ENCODE measurements at regions not wholly inside any gene's neighbourhood (a gene's known extent, or its start where the extent isn't known, plus 50 kb on each side); places are given as distances from the start of the nearest gene placed in this dataset.

DNA sequence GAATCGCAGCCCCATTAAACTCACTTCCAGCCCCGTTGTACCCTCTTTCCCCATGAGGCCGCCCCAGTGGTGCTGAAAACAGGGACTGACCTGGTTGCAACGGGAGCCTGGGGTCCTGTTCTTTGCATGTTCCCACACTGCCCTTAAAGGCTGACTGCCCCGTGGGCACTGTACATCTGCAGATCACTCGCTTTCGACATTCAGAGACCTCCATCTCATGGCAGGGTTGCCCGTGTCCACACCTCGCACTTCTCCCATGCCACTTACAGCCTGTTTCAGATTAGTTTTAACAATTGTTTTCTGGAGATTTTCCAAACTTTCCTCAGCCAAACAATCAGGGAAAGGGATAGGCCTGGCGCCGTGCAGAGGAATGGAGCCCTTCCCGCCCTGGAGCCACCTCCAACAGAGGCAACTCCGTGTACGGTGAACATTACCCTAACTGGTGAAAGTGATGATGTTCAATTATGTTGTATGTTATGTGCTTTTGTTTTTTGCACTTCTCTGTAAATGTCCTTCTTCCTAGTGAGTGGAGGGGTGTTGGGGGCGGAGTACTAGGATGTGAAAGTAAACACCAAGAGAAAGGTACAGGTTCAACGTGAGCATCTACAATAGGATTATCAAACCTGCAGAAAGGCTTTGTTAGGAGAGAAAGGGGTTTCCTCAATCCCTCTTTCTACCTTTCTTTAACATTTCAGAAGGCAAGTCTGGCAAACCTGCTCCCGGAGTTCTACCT, 262.8 kb downstream of the FOXO1 start:
- TF ChIP-seq, protein P1, sequence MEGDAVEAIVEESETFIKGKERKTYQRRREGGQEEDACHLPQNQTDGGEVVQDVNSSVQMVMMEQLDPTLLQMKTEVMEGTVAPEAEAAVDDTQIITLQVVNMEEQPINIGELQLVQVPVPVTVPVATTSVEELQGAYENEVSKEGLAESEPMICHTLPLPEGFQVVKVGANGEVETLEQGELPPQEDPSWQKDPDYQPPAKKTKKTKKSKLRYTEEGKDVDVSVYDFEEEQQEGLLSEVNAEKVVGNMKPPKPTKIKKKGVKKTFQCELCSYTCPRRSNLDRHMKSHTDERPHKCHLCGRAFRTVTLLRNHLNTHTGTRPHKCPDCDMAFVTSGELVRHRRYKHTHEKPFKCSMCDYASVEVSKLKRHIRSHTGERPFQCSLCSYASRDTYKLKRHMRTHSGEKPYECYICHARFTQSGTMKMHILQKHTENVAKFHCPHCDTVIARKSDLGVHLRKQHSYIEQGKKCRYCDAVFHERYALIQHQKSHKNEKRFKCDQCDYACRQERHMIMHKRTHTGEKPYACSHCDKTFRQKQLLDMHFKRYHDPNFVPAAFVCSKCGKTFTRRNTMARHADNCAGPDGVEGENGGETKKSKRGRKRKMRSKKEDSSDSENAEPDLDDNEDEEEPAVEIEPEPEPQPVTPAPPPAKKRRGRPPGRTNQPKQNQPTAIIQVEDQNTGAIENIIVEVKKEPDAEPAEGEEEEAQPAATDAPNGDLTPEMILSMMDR (IDR thresholded peaks at IDR 0.05; ENCODE audit: low read depth, low read length), result no peak
- no peak for DNase-seq (ENCODE audit: extremely low read depth, low read depth)

DNA sequence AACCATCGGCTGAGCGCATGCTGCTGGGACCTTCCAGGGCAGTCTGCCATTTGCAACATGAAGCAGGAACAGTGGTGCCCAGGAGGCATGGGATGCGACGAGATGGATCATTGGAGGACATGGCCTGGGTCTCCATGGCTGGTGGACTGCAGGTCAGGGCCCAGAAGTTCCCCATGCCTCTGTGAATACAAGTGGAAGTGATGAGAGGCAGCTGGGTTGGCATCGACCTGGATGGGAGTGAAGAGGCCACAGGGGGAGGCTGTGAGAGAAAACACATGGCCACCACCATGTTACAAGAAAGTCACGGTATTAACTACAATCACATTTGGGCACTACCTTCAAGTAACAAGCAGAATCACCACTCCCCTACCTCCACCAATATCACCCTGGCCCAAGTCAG, 262.0 kb downstream of the FOXO1 start:
- TF ChIP-seq, protein P1 (IDR thresholded peaks at IDR 0.05; ENCODE audit: low read depth, low read length), result no peak
- DNase-seq (ENCODE audit: extremely low read depth, low read depth), result no peak

DNA sequence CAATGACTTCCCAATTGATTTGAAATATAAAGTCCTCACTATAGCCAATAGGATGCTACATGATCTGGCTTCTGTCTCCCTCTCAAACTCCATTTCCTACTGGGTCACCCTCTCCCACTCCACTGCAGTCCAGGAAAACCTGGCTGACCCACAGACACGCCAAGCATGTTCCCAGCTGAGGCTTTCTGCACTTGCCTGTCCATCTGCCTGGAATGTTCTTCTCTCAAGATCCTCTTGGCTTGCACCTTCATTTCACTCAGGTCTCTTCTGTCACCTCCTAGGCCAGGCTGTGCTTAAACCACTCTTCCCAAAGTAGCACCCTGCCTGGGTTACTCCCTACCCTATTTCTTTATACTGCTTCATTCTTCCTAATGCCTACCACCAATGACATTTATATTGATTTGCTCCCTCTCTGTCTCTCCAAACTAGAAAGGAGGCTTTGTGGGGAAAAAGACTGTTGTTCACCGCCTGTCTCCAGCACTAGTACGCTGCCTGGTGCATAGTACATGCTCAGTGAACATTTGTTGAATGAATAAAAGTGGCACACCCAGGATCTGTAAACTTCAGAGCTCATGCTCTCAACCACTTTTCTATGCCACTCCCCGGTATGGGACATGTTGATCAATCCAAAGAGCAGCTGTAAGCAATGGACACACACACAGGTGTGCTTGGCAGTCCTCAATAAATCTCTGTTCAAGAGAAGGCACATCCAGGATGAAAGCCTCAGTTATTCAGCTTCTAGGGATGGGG, 261.3 kb downstream of the FOXO1 start:
- no peak for DNase-seq (ENCODE audit: extremely low read depth, low read depth)
- TF ChIP-seq, protein P1 (IDR thresholded peaks at IDR 0.05; ENCODE audit: low read depth, low read length), result no peak

DNA sequence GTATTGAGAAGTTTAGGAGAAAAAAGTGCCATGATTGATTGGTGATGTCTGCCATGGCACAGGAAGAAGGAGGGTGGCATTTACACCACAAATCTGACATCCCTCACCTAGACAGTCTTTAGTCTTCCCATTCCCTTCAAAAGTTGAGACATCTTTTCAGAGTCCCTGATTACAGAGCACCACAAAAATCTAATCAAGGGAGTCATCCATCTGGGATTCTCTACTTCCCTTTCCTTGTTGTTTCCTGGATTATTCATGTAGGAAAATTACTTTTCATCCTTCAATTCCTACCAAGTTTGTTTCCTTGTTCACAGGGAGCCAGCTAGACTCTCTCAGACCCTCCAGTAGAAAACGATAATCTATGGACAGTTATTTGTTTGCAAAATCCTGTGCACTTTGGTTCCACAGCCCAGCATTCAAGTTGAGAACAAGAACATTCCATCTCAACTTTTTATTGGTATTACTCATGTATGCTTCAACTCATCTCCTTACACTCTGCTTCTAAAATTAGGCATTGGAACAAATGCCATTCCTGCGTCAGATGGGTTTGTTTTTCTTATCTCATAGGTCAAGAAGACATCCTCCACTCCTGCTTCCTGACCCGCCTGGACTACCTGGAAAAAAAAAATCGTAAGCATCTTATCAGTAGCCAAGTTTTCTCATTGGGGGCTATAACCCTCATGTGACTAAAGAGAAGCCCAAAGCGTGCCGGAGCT, 259.9 kb downstream of the FOXO1 start:
- DNase-seq (ENCODE audit: extremely low read depth, low read depth), result no peak
- TF ChIP-seq, protein P1 (IDR thresholded peaks at IDR 0.05; ENCODE audit: low read depth, low read length), result no peak

DNA sequence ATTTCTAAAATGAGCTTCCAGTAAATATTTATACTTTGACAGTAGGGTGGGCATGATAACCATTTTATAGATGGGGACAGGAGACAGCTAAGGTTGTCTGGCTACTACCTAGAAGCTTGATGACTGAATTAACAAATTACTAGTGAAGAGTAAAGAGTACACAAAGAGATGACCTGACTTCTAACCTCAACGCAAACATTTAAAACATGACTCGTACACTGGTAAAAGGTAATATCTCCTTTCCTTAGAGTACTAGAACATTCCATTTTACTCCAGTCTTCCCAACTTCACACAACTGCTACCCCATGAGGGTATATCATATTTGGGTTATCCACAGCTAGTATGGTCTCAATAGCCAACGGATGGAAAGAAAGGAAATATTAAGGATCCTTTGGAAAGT, 258.9 kb downstream of the FOXO1 start:
- TF ChIP-seq, protein P1 (IDR thresholded peaks at IDR 0.05; ENCODE audit: low read depth, low read length), result no peak
- DNase-seq (ENCODE audit: extremely low read depth, low read depth), result no peak

DNA sequence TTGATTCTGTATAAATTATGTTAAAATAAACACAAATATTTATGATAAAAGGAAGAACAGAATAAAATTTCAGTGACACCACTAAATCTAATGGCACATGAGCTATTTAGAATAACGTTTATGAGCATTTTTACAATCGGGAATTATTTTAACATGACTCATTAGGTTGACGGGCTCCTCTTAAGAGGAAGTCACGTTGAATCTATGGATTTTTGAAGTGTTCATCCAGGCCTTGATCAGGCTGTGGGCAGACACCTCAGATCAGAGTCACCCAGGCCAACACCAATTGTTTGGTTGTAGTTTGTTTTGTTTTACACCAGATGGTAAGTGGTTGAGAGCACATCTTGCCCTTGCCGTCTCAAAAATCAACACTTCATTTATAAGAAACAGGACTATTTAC, 257.8 kb downstream of the FOXO1 start:
- DNase-seq (ENCODE audit: extremely low read depth, low read depth), result no peak
- TF ChIP-seq, protein P1 (IDR thresholded peaks at IDR 0.05; ENCODE audit: low read depth, low read length), result no peak

DNA sequence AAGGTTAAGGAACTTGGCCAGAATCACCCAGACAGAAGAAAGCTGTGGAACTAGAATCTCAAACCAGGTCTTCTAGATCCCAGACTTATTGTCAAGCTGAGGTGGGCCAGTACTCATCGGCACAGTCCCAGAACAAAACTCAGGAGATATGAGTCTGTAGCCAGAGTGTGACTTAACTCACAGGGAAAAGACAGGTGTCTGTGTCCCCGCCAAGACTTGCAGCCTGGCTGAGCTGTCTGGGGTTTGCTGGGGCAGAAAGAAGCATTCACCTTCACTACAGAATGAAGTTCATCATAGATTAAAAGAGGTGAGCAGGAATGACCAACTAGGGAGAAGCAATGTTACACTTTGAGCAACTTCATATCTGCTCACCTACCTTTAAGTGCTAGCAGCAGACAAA, 257.2 kb downstream of the FOXO1 start:
- TF ChIP-seq, protein P1 (IDR thresholded peaks at IDR 0.05; ENCODE audit: low read depth, low read length), result no peak
- no peak for DNase-seq (ENCODE audit: extremely low read depth, low read depth)
